ENCODE measurements at regions not wholly inside any gene's neighbourhood (a gene's known extent, or its start where the extent isn't known, plus 50 kb on each side); places are given as distances from the start of the nearest gene placed in this dataset.

DNA sequence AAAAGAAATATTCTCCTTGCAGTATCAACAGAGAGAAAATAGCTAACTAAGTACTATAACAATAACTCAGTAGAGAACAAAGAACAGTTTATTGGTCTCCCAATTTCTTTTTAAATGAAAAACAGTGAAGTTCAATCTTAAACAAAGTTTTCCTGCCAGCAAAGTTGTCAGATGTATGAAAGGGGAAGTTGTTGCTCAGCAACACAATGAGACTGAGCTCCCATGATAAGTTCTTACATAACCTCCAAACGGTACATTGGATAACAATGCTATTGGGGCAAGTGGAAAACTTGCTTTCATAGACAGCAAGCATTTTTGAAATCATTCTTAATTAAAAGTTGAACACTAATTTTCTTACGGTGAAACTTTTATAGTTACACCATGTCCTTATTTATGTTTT is 94.9 kb downstream of the ALG10B start:
- DNase-seq (ENCODE audit: extremely low spot score): no peak
- Histone ChIP-seq H3K4me1 (peaks cover 0 to 6% (median 0%) of the 10 kb centered on the region in 4 donors), H3K9me3 (no peaks in the 10 kb centered on the region), H3K27ac (replicated peaks in 1 of 4) (no peak overlapping the region), H3K4me3 (no peak overlapping the region), H3K36me3 (no peaks in the 10 kb centered on the region), H3K27me3 (no peaks in the 10 kb centered on the region)
- TF ChIP-seq POLR2AphosphoS5 (IDR thresholded peaks at IDR 0.05): no peak
- TF ChIP-seq EP300 (IDR thresholded peaks at IDR 0.05): no peak
- TF ChIP-seq, protein P1, sequence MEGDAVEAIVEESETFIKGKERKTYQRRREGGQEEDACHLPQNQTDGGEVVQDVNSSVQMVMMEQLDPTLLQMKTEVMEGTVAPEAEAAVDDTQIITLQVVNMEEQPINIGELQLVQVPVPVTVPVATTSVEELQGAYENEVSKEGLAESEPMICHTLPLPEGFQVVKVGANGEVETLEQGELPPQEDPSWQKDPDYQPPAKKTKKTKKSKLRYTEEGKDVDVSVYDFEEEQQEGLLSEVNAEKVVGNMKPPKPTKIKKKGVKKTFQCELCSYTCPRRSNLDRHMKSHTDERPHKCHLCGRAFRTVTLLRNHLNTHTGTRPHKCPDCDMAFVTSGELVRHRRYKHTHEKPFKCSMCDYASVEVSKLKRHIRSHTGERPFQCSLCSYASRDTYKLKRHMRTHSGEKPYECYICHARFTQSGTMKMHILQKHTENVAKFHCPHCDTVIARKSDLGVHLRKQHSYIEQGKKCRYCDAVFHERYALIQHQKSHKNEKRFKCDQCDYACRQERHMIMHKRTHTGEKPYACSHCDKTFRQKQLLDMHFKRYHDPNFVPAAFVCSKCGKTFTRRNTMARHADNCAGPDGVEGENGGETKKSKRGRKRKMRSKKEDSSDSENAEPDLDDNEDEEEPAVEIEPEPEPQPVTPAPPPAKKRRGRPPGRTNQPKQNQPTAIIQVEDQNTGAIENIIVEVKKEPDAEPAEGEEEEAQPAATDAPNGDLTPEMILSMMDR (IDR thresholded peaks at IDR 0.05): no peak
- TF ChIP-seq POLR2A (IDR thresholded peaks at IDR 0.05; ENCODE audit: low read depth): no peak
- WGBS: 62% methylated on average over 2 of the region's 2 CpGs
- intact Hi-C loops (cut with DNase I): no loop called here

DNA sequence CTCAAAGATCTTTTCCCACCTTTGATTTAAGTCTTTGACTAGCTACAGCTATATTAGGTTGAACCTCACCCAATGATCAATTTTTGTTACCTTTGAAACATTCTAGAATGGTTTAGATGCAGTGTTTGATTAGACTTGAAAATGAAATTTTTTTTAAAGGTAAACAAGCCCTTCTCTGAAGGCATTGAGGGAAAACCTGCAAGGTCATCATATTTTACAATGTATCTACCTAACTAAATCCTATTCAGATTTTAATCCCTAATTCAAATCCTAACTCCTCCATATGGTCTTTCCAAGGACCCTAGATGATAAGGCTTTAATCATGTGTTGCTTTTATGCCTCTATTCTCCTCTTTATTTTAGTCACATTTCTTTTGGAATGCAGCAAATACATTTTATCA is 95.4 kb downstream of the ALG10B start:
- peaks cover 0 to 6% (median 0%) of the 10 kb centered on the region in 4 donors for H3K4me1 ChIP-seq
- no peaks in the 10 kb centered on the region for H3K27me3 ChIP-seq
- intact Hi-C loops (cut with DNase I): no loop called here
- TF ChIP-seq POLR2A (IDR thresholded peaks at IDR 0.05; ENCODE audit: low read depth): no peak
- TF ChIP-seq POLR2AphosphoS5 (IDR thresholded peaks at IDR 0.05): no peak
- TF ChIP-seq, protein P1 (IDR thresholded peaks at IDR 0.05): no peak
- no peak for TF ChIP-seq EP300 (IDR thresholded peaks at IDR 0.05)
- H3K9me3 ChIP-seq: no peaks in the 10 kb centered on the region
- H3K4me3 ChIP-seq: no peak overlapping the region
- H3K27ac ChIP-seq (replicated peaks in 1 of 4): no peak overlapping the region
- H3K36me3 ChIP-seq: no peaks in the 10 kb centered on the region
- no peak for DNase-seq (ENCODE audit: extremely low spot score)

DNA sequence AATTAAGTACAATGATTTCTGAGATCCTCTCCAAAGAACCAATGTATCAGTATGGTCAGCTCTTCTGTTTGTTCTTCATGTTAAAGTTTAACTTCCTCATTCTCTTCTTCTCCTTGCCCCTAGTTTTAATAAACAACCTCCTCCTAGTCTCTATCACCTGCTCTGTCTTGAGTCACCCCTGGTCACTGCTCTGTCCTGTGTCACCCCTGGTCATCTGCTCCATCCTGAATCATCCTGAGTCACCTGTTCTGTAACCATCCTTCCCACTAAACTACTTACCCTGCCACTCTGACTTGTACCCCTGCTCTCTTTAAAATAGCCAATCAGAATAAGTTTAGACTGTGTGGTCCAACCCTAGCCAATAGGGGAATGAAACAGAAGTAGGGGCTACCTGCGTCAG is 100.5 kb downstream of the ALG10B start:
- Histone ChIP-seq H3K27me3 (no peaks in the 10 kb centered on the region), H3K4me1 (no peaks in the 10 kb centered on the region), H3K4me3 (no peak overlapping the region), H3K36me3 (no peaks in the 10 kb centered on the region), H3K9me3 (no peaks in the 10 kb centered on the region), H3K27ac (replicated peaks in 1 of 4) (no peak overlapping the region)
- WGBS: 93% methylated on average over 1 of the region's 1 CpG
- DNase-seq (ENCODE audit: extremely low spot score): no peak
- intact Hi-C loops (cut with DNase I): no loop called here
- TF ChIP-seq, protein P1 (IDR thresholded peaks at IDR 0.05): no peak
- TF ChIP-seq POLR2A (IDR thresholded peaks at IDR 0.05; ENCODE audit: low read depth): no peak

DNA sequence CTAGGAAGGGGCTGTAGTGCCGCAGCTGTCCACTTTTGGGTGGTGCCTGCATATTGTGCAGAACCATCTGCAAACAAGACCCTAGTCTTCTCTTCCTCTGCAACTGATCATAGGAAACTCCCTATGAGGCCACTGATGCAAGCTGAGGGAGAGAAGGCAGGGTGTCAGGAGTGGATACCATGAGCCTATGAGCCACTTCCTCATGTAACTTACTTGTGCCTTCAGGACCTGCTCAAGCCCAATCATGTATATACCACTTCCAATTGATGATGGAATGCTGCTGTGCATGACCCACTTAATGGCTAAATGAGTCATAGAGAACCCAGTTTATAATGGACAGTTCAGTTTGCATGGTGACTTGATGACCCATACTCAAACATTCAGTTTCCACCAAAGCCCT is 107.9 kb downstream of the ALG10B start:
- H3K4me1 ChIP-seq: peaks cover 0 to 8% (median 0%) of the 10 kb centered on the region in 4 donors
- no peak for TF ChIP-seq POLR2AphosphoS5 (IDR thresholded peaks at IDR 0.05)
- TF ChIP-seq, protein P1 (IDR thresholded peaks at IDR 0.05): no peak
- no peak for TF ChIP-seq POLR2A (IDR thresholded peaks at IDR 0.05; ENCODE audit: low read depth)
- no peak for TF ChIP-seq EP300 (IDR thresholded peaks at IDR 0.05)
- no peak for DNase-seq (ENCODE audit: extremely low spot score)
- no peaks in the 10 kb centered on the region for H3K27me3 ChIP-seq
- H3K36me3 ChIP-seq: no peaks in the 10 kb centered on the region
- intact Hi-C loops (cut with DNase I): loop anchor here (10.0 kb wide), 1 partner anchor 690 kb away; no protein-coding TSS in a partner anchor
- 100% methylated on average over 1 of the region's 1 CpG for WGBS
- no peak overlapping the region for H3K27ac ChIP-seq (replicated peaks in 1 of 4)
- H3K4me3 ChIP-seq: no peak overlapping the region
- no peaks in the 10 kb centered on the region for H3K9me3 ChIP-seq

DNA sequence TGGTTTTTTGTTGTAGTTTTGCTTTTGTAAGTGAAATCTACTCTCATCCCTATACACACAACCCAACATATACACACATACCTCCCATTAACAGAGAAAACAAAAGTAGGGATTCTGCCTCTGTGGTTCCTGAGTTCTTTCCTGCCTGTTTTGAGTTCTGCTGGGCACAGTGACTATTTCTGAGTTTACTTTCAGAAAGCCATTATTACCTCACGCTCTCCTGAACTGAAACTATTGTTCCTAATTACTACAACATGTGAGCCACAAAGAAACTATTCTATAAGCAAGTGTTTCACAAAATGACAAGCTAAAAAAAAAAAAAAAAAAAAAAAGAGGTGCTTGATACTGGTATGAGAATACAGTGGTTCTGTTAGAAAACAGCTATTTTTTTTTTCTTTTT is 110.9 kb downstream of the ALG10B start:
- intact Hi-C loops (cut with DNase I): loop anchor here (10.0 kb wide), 1 partner anchor 687 kb away; no protein-coding TSS in a partner anchor
- Histone ChIP-seq H3K36me3 (no peaks in the 10 kb centered on the region), H3K27ac (replicated peaks in 1 of 4) (no peak overlapping the region)

More for the DNA sequence above, 110.9 kb downstream of the ALG10B start:
- no peak overlapping the region for H3K4me3 ChIP-seq
- peaks cover 0 to 8% (median 0%) of the 10 kb centered on the region in 4 donors for H3K4me1 ChIP-seq
- 81% methylated on average over 1 of the region's 1 CpG for WGBS
- no peaks in the 10 kb centered on the region for H3K27me3 ChIP-seq
- TF ChIP-seq EP300 (IDR thresholded peaks at IDR 0.05) (no peak), POLR2AphosphoS5 (IDR thresholded peaks at IDR 0.05) (no peak), POLR2A (IDR thresholded peaks at IDR 0.05; ENCODE audit: low read depth) (no peak)
- TF ChIP-seq, protein P1 (IDR thresholded peaks at IDR 0.05): no peak
- no peak for DNase-seq (ENCODE audit: extremely low spot score)
- H3K9me3 ChIP-seq: no peaks in the 10 kb centered on the region

Measured in esophagus muscularis mucosa (tissue), 4 donors.